GM23248 (cell line): ENCODE measurements at regions not wholly inside any gene's neighbourhood (a gene's known extent, or its start where the extent isn't known, plus 50 kb on each side); places are given as distances from the start of the nearest gene placed in this dataset.
"Not testable (repeated sequence)": the region's sequence is repeated elsewhere in the genome, so short reads cannot be mapped to it uniquely, and the experiment has no call there.

Source experiments
- EZH2 ChIP-seq: fragments of 200-600 bp; sonication (generic); IDR thresholded peaks from 2 replicates; pipeline ENCODE4 v1.6.1; 2018; ENCODE audit warnings: antibody characterized with exemption, mild to moderate bottlenecking; ENCODE audit not compliant: insufficient read depth, poor library complexity, severe bottlenecking
- EZH2phosphoT487 ChIP-seq: fragments of 200-600 bp; sonication (generic); IDR thresholded peaks from 2 replicates; pipeline ENCODE4 v1.6.1; 2018; ENCODE audit warnings: antibody characterized with exemption, moderate library complexity, mild to moderate bottlenecking, low read depth; ENCODE audit not compliant: insufficient read depth

GRCh38 chr19:21613201-21613600, 107.8 kb downstream of the ZNF429 start:
- not testable (repeated sequence) for TF ChIP-seq EZH2, EZH2phosphoT487
